ENCODE measurements at regions not wholly inside any gene's neighbourhood (a gene's known extent, or its start where the extent isn't known, plus 50 kb on each side); places are given as distances from the start of the nearest gene placed in this dataset.
"Not testable (repeated sequence)": the region's sequence is repeated elsewhere in the genome, so short reads cannot be mapped to it uniquely, and the experiment has no call there.

GRCh38 chr2:16218161-16218560, 277.8 kb downstream of the MYCN start:
- no peak for DNase-seq (ENCODE audit: extremely low read depth, low read depth)
- no peak for TF ChIP-seq CTCF (IDR thresholded peaks at IDR 0.05; ENCODE audit: low read depth, low read length)

GRCh38 chr2:16217741-16218140, 277.4 kb downstream of the MYCN start:
- not testable (repeated sequence) for DNase-seq (ENCODE audit: extremely low read depth, low read depth)

GRCh38 chr2:16217291-16217690, 276.9 kb downstream of the MYCN start:
- no peak for TF ChIP-seq CTCF (IDR thresholded peaks at IDR 0.05; ENCODE audit: low read depth, low read length)
- DNase-seq (ENCODE audit: extremely low read depth, low read depth), result no peak

GRCh38 chr2:16216558-16216945, 276.2 kb downstream of the MYCN start:
- no peak for TF ChIP-seq CTCF (IDR thresholded peaks at IDR 0.05; ENCODE audit: low read depth, low read length)
- no peak for DNase-seq (ENCODE audit: extremely low read depth, low read depth)

- TF ChIP-seq CTCF (IDR thresholded peaks at IDR 0.05; ENCODE audit: low read depth, low read length), result no peak
- no peak for DNase-seq (ENCODE audit: extremely low read depth, low read depth)
These were observed 275.7 kb downstream of the MYCN start for GRCh38 chr2:16215902-16216557.

GRCh38 chr2:16214861-16215260, 274.5 kb downstream of the MYCN start:
- no peak for DNase-seq (ENCODE audit: extremely low read depth, low read depth)
- TF ChIP-seq CTCF (IDR thresholded peaks at IDR 0.05; ENCODE audit: low read depth, low read length), result no peak

GRCh38 chr2:16214391-16214790, 274.0 kb downstream of the MYCN start:
- no peak for TF ChIP-seq CTCF (IDR thresholded peaks at IDR 0.05; ENCODE audit: low read depth, low read length)
- no peak for DNase-seq (ENCODE audit: extremely low read depth, low read depth)

GRCh38 chr2:16212321-16212720, 272.0 kb downstream of the MYCN start:
- no peak for DNase-seq (ENCODE audit: extremely low read depth, low read depth)
- no peak for TF ChIP-seq CTCF (IDR thresholded peaks at IDR 0.05; ENCODE audit: low read depth, low read length)
